ENCODE measurements at regions not wholly inside any gene's neighbourhood (a gene's known extent, or its start where the extent isn't known, plus 50 kb on each side); places are given as distances from the start of the nearest gene placed in this dataset.

DNA sequence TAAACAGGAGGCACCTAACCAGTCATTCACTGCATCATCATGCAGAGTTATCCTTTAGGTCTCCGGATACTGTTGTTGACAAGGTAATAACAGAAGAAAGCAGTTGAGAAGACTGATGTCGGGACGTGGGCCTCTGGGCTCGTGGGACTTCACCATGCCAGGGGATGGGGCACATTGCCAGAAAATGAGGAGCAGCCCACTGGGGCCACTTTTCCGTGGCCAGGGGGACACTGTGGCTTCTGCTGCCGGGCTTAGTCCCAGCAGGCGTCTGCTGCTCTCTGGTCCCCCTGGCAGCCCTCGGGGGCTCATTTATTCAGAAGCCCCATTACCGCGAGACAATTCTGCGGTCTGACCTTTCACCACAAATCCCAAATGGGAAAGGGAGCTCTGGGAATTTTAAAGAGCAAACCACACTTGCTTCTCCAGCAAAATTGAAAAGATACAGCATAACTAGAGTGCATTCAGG lies 201.2 kb downstream of the DAD1 start:
- Histone ChIP-seq H3K27me3 (peaks cover 0 to 27% (median 19%) of the 10 kb centered on the region in 7 donors), H3K4me3 (no peak overlapping the region), H3K27ac (no peak overlapping the region), H3K4me1 (peaks cover 0 to 12% (median 0%) of the 10 kb centered on the region in 9 donors), H3K9me3 (no peaks in the 10 kb centered on the region), H3K36me3 (no peaks in the 10 kb centered on the region)
- intact Hi-C loops (cut with DNase I) = loop anchor here in 9 of 10 donors (1.0 to 10.0 kb wide), 11 partner anchors 84 to 467 kb away; partner anchors contain the start of gene SLC7A7 (in 1 of the 9)
- ATAC-seq (no peak), DNase-seq (no peak)
- TF ChIP-seq, protein P1, sequence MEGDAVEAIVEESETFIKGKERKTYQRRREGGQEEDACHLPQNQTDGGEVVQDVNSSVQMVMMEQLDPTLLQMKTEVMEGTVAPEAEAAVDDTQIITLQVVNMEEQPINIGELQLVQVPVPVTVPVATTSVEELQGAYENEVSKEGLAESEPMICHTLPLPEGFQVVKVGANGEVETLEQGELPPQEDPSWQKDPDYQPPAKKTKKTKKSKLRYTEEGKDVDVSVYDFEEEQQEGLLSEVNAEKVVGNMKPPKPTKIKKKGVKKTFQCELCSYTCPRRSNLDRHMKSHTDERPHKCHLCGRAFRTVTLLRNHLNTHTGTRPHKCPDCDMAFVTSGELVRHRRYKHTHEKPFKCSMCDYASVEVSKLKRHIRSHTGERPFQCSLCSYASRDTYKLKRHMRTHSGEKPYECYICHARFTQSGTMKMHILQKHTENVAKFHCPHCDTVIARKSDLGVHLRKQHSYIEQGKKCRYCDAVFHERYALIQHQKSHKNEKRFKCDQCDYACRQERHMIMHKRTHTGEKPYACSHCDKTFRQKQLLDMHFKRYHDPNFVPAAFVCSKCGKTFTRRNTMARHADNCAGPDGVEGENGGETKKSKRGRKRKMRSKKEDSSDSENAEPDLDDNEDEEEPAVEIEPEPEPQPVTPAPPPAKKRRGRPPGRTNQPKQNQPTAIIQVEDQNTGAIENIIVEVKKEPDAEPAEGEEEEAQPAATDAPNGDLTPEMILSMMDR (IDR thresholded peaks at IDR 0.05) = peak in 1 of 9 donors; percentile 5
- WGBS, 2 donors = 41 to 42% methylated on average over 11 of the region's 11 CpGs

DNA sequence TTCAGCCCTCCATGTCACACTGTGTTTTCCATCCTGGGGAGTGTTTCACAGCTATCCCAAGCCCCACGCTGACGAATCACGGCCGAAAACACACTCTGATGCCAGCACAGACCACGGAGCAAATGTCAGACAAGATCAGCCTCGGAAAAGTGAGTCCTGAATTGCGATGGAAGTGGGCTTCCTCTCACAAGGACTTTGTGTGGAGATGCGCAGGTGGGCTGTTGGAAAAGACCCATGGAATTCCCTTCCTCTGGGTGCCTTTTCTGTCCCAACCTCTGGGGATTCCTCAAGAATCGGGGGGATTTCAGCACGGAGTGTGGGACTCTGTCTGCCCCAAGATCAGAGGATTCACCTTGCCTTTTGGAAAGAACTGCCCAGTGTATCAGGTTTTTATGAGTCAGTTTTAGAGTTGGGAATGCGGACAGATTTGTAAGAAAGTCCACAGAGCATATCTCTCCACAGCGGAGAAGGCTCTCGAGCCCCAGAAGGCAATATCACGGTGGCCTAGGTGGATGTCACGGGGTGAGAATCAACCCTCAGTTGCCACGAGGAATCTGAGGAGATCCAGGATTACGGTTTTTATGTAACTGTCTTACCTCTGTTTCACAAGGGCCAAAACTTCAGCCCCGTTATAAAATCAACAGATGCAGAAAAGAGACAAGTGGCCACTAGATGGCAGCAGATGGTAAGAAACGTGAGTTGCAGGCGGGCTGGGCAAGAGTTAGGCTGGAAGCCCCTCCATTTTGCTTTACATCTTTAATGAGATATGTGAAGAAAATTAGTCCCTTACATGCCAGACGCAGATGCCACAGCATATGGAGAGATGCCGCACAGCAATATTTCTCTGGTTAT lies 201.9 kb downstream of the DAD1 start:
- 49 to 50% methylated on average over 22 of the region's 22 CpGs for WGBS, 2 donors
- H3K27ac ChIP-seq = no peak overlapping the region
- H3K4me1 ChIP-seq = peaks cover 0 to 12% (median 0%) of the 10 kb centered on the region in 9 donors
- H3K36me3 ChIP-seq = no peaks in the 10 kb centered on the region
- intact Hi-C loops (cut with DNase I) = loop anchor here in 9 of 10 donors (1.0 to 10.0 kb wide), 10 partner anchors 85 to 468 kb away; partner anchors contain the start of gene SLC7A7 (in 1 of the 9)
- no peak overlapping the region for H3K4me3 ChIP-seq
- H3K9me3 ChIP-seq = no peaks in the 10 kb centered on the region
- H3K27me3 ChIP-seq = peaks cover 0 to 27% (median 19%) of the 10 kb centered on the region in 7 donors
- DNase-seq = peak in 1 of 2 donors; percentile 80
- TF ChIP-seq, protein P1 (IDR thresholded peaks at IDR 0.05) = peak; percentile 66 to 87 (median 81)
- peak in 7 of 8 donors; percentile 51 to 76 (median 62) for ATAC-seq

DNA sequence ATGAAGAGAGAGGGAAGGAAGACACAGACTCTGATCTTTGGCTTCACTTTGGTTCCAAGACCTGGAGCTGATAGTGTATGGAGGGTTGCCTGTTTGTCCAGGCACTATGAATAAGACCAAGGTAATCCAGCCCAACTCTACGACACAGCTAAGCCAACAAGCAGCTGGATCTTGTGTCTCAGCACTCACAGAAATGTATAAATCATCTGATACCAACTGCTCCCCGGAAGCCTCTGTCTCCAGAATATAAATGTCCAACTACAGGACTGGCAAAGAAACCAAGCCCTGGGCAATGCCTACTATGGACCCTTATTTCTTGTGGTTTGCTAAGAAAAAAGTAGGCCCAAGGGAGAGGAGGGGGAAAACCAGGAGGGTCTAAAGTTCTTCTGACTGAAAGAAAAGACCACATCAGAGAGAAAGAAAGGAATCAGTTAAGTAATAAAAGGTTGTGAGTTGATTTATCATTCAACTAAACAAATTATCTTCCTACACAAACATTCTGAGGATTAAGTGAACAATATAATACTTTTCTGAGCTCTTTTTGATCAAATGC lies 204.0 kb downstream of the DAD1 start:
- ATAC-seq (no peak), DNase-seq (no peak)
- Histone ChIP-seq H3K9me3 (no peaks in the 10 kb centered on the region), H3K27ac (no peak overlapping the region), H3K4me1 (peaks cover 0 to 12% (median 3%) of the 10 kb centered on the region in 9 donors), H3K36me3 (no peaks in the 10 kb centered on the region), H3K27me3 (peaks cover 0 to 24% (median 19%) of the 10 kb centered on the region in 7 donors), H3K4me3 (no peak overlapping the region)
- WGBS, 2 donors = 81 to 84% methylated on average over 2 of the region's 2 CpGs
- intact Hi-C loops (cut with DNase I) = loop anchor here in 9 of 10 donors (5.0 to 10.0 kb wide), 8 partner anchors 87 to 470 kb away; partner anchors contain the start of gene SLC7A7 (in 1 of the 9)
- TF ChIP-seq, protein P1 (IDR thresholded peaks at IDR 0.05) = no peak

DNA sequence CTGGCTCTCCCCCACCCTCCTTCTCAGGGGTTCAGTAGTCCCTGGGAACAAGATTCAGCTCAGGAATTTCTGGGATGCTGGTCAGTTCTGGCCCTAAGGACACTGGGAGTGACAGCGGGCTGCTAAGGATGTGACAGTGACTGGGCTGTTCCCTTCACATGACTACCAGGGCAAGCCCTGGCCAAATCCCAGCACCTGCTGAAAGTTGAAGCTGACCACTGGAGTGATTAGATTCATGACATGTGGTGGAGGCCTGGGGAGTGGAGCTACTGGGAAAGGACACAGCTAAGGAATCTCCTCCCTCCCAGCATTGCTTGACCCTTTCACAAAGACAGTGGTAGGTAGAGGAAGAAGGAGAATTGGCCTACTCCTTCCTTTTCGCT lies 204.9 kb downstream of the DAD1 start:
- DNase-seq (no peak), ATAC-seq (no peak)
- H3K4me1 ChIP-seq = peaks cover 0 to 12% (median 3%) of the 10 kb centered on the region in 9 donors
- no peak overlapping the region for H3K4me3 ChIP-seq
- TF ChIP-seq, protein P1 (IDR thresholded peaks at IDR 0.05) = no peak
- H3K36me3 ChIP-seq = no peaks in the 10 kb centered on the region
- peaks cover 0 to 22% (median 12%) of the 10 kb centered on the region in 7 donors for H3K27me3 ChIP-seq
- no peaks in the 10 kb centered on the region for H3K9me3 ChIP-seq
- intact Hi-C loops (cut with DNase I) = loop anchor here in 5 of 10 donors (10.0 kb wide), 3 partner anchors 271 to 471 kb away; partner anchors contain the start of gene SLC7A7 (in 1 of the 5)
- 92 to 96% methylated on average over 2 of the region's 2 CpGs for WGBS, 2 donors
- no peak overlapping the region for H3K27ac ChIP-seq
